GM18508 (cell line): ENCODE measurements at regions not wholly inside any gene's neighbourhood (a gene's known extent, or its start where the extent isn't known, plus 50 kb on each side); places are given as distances from the start of the nearest gene placed in this dataset.
"Not testable (repeated sequence)": the region's sequence is repeated elsewhere in the genome, so short reads cannot be mapped to it uniquely, and the experiment has no call there.

ENCODE experiments used
- ATAC-seq: cut with Tn5 transposase; IDR thresholded peaks from one replicate; pipeline ENCODE4 v1.9.1; 2021; ENCODE audit warnings: moderate number of reproducible peaks; ENCODE audit not compliant: insufficient read depth, unreplicated experiment

GRCh38 chr2:2738684-2739083, 407.6 kb upstream of the MYT1L start:
- no peak for ATAC-seq

DNA sequence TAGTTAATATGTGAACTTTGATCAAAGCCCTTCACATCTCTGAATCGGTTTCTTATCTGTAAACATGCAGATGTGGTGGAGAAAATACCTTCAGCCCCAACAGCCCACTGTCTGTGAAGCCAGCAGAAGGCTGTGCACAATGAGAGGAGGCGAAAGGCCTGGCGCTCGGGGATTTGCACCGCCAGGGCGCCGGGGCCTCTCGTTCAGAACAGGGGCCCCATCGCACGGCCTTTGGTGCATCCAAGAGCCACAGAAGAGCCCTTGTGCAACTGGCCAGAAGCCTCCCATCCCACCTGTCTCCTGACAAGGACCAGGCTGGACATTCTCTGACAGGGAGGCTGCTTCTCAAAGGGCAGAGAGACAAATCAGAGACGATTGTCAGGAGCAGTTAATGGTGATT, 407.2 kb upstream of the MYT1L start:
- no peak for ATAC-seq

DNA sequence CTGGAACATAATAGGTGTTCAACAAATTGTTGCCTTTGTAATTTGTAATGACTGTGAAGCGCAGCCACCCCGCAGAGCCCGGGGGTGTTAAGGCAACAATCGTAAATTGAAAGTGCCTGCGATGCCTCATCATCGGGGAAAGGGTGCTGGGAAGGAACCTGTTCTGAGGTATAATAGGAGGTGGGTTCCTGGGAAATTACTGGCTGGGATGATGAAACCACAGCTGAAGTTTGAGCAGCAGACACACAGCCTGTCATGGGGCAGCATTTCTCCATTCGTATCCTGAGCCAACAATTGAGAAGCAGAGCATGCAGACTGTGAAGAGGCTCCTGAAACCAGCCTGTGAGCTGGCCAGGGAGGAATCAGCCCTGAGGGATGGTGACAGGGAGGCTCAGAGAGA, 404.0 kb upstream of the MYT1L start:
- ATAC-seq, result no peak

GRCh38 chr2:2734308-2734707, 403.2 kb upstream of the MYT1L start:
- no peak for ATAC-seq

DNA sequence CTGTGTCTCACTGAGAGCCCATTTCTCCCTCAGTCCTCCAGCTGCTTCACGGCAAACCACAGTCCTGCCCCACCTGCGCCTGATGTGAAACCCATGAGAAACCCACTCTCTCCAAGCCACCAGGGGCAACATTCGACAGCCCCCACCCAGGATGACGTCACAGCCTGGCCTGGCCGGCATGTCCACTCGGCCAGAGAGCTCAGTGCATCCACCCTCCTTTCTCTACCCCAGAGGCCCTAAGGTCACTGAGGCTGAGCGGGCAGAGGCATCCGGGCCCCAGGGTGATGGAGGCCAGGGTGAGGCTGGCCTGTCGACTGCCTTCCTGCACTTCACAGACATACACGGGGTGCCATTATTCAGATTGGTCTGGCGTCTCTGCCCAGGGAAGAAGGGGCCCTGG, 402.7 kb upstream of the MYT1L start:
- no peak for ATAC-seq

DNA sequence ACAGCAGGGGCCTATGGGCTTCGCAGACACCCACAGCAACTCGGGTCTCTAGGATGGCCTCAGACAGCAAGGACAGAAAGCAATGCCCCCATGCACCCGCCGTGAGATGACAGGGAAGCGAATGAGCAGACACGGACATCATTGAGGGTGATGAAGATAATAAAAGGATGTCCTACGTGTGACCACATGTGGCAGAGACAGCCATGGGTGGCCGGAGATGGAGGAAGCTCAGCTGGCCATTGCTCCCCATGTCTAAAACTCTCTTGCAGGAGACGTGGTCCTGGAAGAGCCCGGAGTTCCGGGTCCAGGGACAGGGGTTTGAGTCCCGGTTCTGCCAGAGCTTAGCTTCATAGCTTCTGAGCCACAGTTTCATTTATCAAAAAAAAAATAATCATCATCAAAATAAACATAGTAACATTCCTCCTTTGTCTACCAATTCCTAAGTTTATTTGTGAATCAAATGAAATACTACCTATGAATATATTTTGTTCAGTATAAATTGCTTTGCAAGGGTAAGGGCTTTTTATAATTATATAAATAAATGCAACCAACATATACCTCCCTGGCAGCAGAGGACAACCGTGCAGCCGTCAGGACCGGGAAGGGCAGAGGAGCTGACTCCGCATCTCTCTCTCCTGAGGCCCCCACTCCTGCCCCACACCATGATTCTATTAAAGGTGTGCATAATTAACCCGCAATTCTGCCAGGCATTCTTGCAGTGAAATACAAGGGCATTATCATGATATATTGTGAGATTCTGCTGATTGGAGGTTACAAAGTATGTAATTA, 401.4 kb upstream of the MYT1L start:
- no peak for ATAC-seq

DNA sequence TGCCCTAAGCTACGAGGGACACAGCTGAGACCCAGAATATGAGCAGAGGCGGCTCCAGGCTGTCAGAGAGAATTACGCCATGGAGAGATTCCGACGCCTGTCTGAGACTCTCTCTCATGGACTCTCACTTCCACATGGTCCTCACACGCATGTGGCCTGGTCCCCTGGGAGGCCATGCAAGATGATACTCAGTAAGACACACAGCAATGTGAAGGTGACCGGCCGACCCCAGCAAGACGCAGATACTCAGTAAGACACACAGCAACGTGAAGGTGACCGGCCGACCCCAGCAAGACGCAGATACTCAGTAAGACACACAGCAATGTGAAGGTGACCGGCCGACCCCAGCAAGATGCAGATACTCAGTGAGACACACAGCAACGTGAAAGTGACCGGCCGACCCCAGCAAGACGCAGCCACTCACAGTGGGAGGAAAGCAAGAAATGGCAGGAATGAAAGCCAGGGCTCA, 400.8 kb upstream of the MYT1L start:
- no peak for ATAC-seq

DNA sequence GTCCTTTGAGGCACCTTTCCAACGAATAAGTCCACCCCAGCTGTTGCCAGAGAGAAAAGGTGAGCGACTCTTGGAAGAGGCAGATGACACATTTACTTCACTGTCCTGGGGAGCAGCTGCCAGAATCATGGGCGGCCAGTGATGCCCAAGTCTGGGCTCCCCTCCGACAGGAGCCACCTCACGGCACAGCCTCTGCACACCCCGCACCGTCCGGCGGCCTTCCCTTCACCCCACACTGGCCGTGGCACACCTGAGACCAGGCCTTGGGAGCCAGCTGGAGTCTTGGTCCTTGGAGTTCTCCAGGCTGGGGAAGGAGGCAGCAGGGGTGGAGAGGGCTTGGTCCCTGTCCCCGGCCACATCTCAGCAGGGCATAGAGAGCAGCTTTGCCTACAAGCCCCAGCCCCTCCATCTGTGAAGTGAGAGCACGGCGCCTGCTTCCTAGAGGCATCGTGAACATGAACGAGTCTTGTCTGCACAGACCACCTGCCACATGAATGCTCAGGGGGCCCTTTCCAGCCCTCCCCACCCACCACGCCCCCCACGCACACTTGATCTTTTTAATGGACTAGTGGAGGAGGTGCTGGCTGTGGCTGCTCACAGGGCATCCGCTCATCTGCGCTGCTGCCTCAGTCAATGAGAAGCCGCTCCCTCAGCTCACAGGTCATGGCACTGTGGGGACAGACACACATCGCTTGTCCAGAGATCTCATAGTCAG, 400.2 kb upstream of the MYT1L start:
- ATAC-seq, result no peak

DNA sequence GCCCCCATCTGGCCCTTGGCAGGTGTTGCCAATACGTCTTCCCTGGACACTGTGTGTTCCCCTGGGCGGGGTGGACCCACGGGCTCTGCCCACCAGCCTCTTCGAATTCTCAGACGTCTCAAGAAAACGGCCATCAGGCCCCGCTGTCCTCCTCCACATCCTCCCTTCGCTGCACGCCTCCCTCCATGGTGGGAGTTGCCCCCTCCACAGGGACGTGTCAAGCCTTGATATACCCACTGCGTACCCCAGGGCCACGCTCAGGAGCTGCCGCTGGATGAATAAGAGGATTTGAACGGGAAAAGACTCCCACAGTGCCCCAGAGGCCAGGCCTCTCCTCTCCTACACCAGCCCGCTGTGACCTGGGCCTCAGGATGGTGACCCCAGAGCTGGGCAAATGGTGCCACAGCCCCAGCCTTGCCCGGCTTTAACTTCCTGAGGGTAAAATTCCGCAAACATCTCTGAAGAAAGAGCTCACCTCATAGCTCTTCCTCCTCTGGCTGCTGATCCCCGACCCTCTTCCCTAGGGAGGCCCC, 399.3 kb upstream of the MYT1L start:
- ATAC-seq, result no peak

- no peak for ATAC-seq
These were observed 398.2 kb upstream of the MYT1L start for GRCh38 chr2:2729246-2729645.

DNA sequence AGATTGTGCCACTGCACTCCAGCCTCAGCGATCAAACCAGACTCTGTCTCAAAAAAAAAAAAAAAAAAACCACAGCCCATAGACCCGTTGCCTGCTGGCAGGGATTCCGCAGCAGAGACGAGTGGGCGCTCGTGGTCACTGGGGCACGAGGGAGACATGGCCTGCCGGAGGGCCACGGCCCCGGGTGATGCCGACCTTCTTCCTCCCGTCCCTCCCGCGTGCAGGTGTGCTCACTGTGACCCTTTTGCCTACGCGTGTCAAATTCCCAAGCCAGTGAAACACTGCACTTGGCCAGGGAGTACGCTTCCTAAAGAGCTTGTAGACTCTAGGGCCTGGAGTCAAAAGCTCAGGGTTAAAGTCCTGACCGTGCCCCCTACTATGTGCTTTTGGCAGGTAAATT, 397.6 kb upstream of the MYT1L start:
- no peak for ATAC-seq

DNA sequence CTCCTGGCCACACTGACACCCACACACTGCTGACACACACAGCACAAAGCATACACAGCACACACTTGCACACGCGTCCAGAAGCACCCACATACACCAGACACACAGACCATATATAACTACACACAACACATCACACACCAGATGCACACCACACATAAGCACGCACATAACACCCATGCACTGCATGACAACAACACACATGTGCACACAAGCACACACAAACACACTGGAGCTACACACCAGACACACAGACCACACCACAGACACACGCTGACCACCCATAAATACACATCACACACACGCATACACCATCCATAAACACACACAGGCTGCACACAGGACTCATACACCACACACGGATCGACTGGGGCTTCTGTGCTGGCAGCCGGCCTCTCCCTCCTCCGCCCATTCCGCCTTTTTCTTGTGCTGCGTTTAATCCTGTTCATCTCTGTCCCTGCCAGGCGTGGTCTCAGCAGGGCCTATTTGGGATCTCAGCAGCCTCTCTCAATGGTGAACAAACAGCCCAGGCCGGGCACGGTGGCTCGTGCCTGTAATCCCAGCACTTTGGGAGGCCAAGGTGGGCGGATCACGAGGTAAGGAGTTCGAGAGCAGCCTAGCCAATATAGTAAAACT, 396.9 kb upstream of the MYT1L start:
- ATAC-seq, result no peak

GRCh38 chr2:2726163-2726562, 395.1 kb upstream of the MYT1L start:
- no peak for ATAC-seq

- ATAC-seq, result no peak
These were observed 392.0 kb upstream of the MYT1L start for GRCh38 chr2:2723064-2723463.

DNA sequence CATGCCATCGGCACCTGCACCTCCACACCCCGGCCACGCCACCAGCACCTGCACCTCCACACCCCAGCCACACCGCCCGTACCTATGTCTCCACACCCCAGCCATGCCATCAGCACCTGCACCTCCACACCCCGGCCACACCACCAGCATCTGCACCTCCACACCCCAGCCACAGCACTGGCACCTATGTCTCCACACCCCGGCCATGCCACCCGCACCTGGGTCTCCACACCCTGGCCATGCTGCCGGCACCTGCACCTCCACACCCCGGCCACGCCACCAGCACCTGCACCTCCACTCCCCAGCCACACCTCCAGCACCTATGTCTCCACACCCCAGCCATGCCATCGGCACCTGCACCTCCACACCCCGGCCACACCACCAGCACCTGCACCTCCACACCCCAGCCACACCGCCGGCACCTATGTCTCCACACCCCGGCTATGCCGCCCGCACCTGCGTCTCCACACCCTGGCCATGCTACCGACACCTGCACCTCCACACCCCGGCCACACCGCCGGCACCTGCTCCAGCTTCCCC, 390.3 kb upstream of the MYT1L start:
- no peak for ATAC-seq

- ATAC-seq, result not testable (repeated sequence)
These were observed 389.7 kb upstream of the MYT1L start for GRCh38 chr2:2720806-2721205.

DNA sequence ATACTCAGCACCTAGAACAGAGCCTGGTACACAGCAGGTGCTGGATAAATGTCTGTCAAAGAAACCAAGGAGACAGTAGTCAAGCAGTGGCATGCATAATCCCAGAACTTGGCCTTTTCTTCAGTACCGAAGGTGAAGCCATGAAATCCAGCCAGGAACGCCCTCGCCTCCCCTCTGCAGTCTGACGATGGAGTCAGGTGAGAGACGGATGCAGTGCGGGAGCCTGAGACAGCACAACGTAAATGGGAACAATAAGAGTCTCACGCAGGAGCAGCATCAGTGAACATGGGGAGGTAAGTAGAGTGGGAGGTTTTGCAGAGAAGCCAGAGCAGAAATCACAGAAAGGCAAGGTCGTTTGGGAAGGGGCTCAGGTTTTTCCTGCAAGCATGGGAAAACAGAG, 389.3 kb upstream of the MYT1L start:
- no peak for ATAC-seq

DNA sequence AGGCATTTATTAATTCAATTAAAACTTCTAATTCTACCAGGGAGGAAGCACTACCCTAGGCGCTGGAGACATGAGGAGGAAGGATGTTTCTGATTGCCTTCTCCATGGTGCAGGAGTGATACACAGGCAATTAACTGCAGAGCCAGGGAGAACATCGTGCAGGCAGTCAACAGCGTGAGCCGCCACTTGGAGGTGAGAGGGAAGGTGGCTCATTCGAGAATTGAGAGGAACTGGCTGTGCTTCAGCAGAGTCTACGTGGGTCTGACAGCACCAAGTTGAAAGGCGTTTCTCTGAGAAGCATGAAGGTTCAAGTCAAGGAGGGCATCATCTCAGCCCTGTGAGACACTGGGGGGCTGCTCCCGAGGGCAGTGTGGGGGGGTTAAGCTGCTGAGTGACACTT, 388.7 kb upstream of the MYT1L start:
- no peak for ATAC-seq

- ATAC-seq, result no peak
These were observed 387.9 kb upstream of the MYT1L start for GRCh38 chr2:2719015-2719414.

DNA sequence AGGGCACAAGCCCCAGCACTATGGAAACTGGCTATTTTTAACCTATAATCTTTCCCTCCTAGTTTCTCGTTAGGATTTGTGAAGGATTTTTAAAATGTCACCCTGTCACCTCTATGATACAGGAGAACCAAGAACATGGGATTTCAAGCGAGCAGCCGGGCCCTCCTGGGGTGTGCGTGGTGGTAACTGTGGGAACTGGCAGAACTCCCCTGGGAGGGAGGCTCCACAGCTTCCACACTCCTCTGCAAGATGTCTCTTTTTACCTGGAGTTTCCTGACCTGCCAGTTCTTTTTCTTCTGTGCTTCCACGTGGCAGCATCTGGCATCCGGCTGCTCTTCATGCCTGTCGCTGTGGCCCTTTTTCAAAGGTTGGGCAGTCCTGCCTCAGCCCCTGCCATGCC, 386.3 kb upstream of the MYT1L start:
- ATAC-seq, result no peak

DNA sequence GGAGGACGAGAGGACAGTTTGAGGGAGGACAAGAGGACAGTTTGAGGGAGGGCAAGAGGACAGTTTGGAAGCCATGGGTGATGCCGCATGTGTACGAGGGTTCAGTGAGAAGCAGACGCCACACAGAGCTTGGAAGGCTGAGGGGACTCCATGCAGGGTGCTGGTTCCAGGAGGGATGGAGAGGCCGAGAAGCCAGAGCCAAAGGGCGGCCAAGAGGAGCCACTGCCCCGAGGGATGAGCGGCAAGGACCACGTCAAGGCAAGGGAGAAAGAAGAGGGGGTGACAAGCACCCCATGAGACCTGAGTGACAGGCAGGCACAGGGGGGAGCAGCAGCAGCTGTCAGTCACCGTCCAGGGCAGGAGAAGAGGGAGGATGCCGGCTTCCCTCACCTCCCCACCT, 385.7 kb upstream of the MYT1L start:
- ATAC-seq, result no peak
